ENCODE measurements at regions not wholly inside any gene's neighbourhood (a gene's known extent, or its start where the extent isn't known, plus 50 kb on each side); places are given as distances from the start of the nearest gene placed in this dataset.

DNA sequence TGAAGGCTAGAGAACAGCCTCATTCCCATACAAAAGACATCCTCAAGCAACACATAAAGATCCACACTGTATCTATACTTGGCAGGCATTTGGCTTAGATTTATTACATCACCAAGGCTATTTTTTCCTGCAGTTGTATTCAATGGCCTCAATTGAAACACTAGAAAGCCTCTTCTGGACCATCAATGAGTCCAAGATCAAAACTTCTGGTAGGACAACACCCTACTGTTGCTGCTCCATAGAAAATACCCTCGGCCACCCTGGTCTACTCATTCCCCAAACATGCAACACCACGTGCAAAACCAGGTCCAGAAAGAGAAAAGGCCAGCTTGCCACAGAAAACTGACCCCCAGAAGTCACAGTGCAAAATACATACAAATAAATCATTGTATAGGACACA lies 56.9 kb upstream of the CADM1 start:
- Mint-ChIP-seq H3K27me3 (ENCODE audit: insufficient read depth, low read depth, poor library complexity) (peaks cover 3% of the 10 kb centered on the region), H3K4me1 (peaks cover 2% of the 10 kb centered on the region; the same call in 2 of the 3 replicates), H3K27ac (no peak overlapping the region), H3K36me3 (ENCODE audit: low read depth) (no peaks in the 10 kb centered on the region; the same call in 2 of the 3 replicates), H3K4me3 (no peak overlapping the region), H3K9me3 (peaks cover 2% of the 10 kb centered on the region; the same call in 2 of the 3 replicates)
- no peaks in the 10 kb centered on the region for H3K79me2 ChIP-seq (replicated peaks; ENCODE audit: insufficient read depth)
- no peaks in the 10 kb centered on the region for H3K27me3 ChIP-seq (ENCODE audit: insufficient read depth)
- TF ChIP-seq EZH2phosphoT487 (IDR thresholded peaks at IDR 0.05; ENCODE audit: unreplicated experiment) (no peak), POLR2AphosphoS5 (IDR thresholded peaks at IDR 0.05; ENCODE audit: low read depth) (no peak), ETS1 (IDR thresholded peaks at IDR 0.05) (no peak), EZH2 (IDR thresholded peaks at IDR 0.05; ENCODE audit: low read depth, unreplicated experiment) (no peak), ZNF114 (CRISPR knock-in tag; IDR thresholded peaks at IDR 0.05) (no peak), STAT1 (IDR thresholded peaks at IDR 0.05; ENCODE audit: unreplicated experiment) (no peak), JUNB (IDR thresholded peaks at IDR 0.05; ENCODE audit: unreplicated experiment) (no peak), ZNF331 (CRISPR knock-in tag; IDR thresholded peaks at IDR 0.05; ENCODE audit: low read depth) (no peak), REST (IDR thresholded peaks at IDR 0.05; ENCODE audit: unreplicated experiment) (no peak)
- H3K27ac ChIP-seq (ENCODE audit: low read depth): no peak overlapping the region
- no peak overlapping the region for H3K4me2 ChIP-seq
- H3K4me1 ChIP-seq (ENCODE audit: insufficient read depth): no peaks in the 10 kb centered on the region; the same call in 1 of the 2 replicates
- H4K20me1 ChIP-seq (replicated peaks; ENCODE audit: insufficient read depth): no peaks in the 10 kb centered on the region
- H3K9me2 ChIP-seq (ENCODE audit: insufficient read depth): 0 out of 2 replicates have a peak, but pooled peaks cover 2% of the 10 kb centered on the region
- H3K4me3 ChIP-seq: no peak overlapping the region
- no peaks in the 10 kb centered on the region for H3K36me3 ChIP-seq (ENCODE audit: insufficient read depth)
- no peaks in the 10 kb centered on the region for H3F3A ChIP-seq (replicated peaks; ENCODE audit: low read depth)
- H2AFZ ChIP-seq: no peak overlapping the region
- no peak for ATAC-seq
- DNase-seq (ENCODE audit: low spot score): no peak

DNA sequence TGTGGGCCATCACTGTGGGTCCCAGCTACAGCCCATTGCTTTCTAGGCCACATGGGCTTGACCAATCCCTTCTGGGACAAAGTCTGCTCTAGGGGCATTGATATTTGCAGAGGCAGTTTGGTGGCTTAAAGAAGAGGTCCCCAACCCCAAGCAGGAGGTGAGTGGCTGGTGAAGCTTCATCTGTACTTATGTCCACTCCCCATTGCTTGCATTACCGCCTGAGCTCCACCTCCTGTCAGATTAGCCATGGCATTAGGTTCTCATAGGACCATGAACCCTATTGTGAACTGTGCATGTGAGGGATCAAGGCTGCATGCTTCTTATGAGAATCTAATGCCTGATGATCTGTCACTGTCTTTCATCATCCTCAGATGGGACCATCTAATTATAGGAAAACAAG lies 54.4 kb upstream of the CADM1 start:
- Mint-ChIP-seq H3K9me3 (peaks cover 2% of the 10 kb centered on the region; the same call in 2 of the 3 replicates), H3K27me3 (ENCODE audit: insufficient read depth, low read depth, poor library complexity) (no peaks in the 10 kb centered on the region), H3K4me1 (peaks cover 2% of the 10 kb centered on the region; the same call in 2 of the 3 replicates), H3K36me3 (ENCODE audit: low read depth) (no peaks in the 10 kb centered on the region; the same call in 2 of the 3 replicates), H3K27ac (no peak overlapping the region), H3K4me3 (no peak overlapping the region)
- Histone ChIP-seq H3K4me1 (ENCODE audit: insufficient read depth) (no peaks in the 10 kb centered on the region; the same call in 1 of the 2 replicates), H4K20me1 (replicated peaks; ENCODE audit: insufficient read depth) (no peaks in the 10 kb centered on the region), H3K4me3 (no peak overlapping the region), H3K79me2 (replicated peaks; ENCODE audit: insufficient read depth) (no peaks in the 10 kb centered on the region), H3K27me3 (ENCODE audit: insufficient read depth) (no peaks in the 10 kb centered on the region), H3K36me3 (ENCODE audit: insufficient read depth) (no peaks in the 10 kb centered on the region), H3K9me2 (ENCODE audit: insufficient read depth) (0 out of 2 replicates have a peak, but pooled peaks cover 2% of the 10 kb centered on the region), H3K27ac (ENCODE audit: low read depth) (no peak overlapping the region), H2AFZ (no peak overlapping the region), H3F3A (replicated peaks; ENCODE audit: low read depth) (no peaks in the 10 kb centered on the region), H3K4me2 (no peak overlapping the region)
- no peak for ATAC-seq
- no peak for DNase-seq (ENCODE audit: low spot score)
- TF ChIP-seq REST (IDR thresholded peaks at IDR 0.05; ENCODE audit: unreplicated experiment) (no peak), NANOG (IDR thresholded peaks at IDR 0.05; ENCODE audit: borderline replicate concordance) (no peak), STAT1 (IDR thresholded peaks at IDR 0.05; ENCODE audit: unreplicated experiment) (no peak), ZNF114 (CRISPR knock-in tag; IDR thresholded peaks at IDR 0.05) (no peak), ZNF331 (CRISPR knock-in tag; IDR thresholded peaks at IDR 0.05; ENCODE audit: low read depth) (no peak), EZH2 (IDR thresholded peaks at IDR 0.05; ENCODE audit: low read depth, unreplicated experiment) (no peak)
